Erythroblast (primary cell): ENCODE measurements at regions not wholly inside any gene's neighbourhood (a gene's known extent, or its start where the extent isn't known, plus 50 kb on each side); places are given as distances from the start of the nearest gene placed in this dataset.

Experiments used
- DNase-seq, 2 experiments: peaks; one replicate each; lab custom pipeline; 2025; lab: John Stamatoyannopoulos, UW
- GATA1 ChIP-seq: IDR thresholded peaks from 2 replicates; pipeline ENCODE4 v1.6.1; 2011; ENCODE audit warnings: low read depth, mild to moderate bottlenecking, control low read depth, low read length, moderate library complexity
- POLR2A ChIP-seq: IDR thresholded peaks from 2 replicates; pipeline ENCODE4 v1.6.1; 2011; ENCODE audit warnings: mild to moderate bottlenecking, low read length

- no peak for DNase-seq
- TF ChIP-seq GATA1 (no peak), POLR2A (no peak)
Observed at GRCh38 chr9:96183751-96184150, 118.2 kb downstream of the HSD17B3 start.

DNA sequence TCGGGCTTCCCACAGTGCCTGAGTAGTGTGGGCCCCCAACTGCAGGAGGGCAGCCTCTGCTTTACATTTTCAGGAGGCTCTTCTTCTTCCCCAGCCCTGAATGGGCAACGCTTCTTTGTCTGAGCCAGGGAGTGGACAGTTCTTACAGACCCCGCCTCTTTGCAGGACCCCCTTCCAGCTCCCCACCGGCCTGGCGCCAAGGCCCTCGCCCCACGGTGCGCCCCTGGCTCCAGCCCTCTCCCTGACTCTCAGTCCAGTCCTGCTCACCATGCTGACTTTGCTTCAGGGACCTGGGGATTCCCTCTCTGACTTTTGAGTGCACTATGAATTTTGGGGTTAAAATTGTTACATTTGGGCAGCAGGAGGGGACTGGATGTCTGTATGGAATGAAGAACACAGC, 123.8 kb downstream of the HSD17B3 start:
- TF ChIP-seq GATA1: no peak
- TF ChIP-seq POLR2A: no peak
- DNase-seq: no peak

- TF ChIP-seq GATA1 (no peak), POLR2A (no peak)
Observed at GRCh38 chr9:96177719-96178028, 124.3 kb downstream of the HSD17B3 start.

GRCh38 chr9:96177005-96177718, 124.8 kb downstream of the HSD17B3 start:
- DNase-seq: no peak
- TF ChIP-seq GATA1: no peak
- no peak for TF ChIP-seq POLR2A

More at GRCh38 chr9:96177719-96178028, 124.3 kb downstream of the HSD17B3 start:
- no peak for DNase-seq

DNA sequence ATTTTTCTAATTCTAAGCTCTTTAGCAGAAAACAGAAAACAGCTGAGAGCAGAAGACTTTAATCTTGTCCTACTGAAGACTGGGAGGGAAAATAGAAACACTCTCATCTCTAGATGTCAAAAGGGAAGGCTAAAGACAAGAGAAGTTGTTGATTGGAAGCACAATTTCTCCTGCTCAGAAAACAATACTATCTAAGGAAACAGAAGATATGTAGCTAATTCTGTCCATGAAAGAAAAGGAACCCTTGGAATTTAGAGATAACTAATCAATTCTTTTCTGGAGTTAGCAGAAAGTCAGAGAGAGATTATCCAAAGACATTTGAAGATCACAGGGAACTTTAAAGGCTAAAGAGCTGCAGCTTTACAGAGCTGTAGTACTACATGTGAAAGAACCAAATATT, 126.2 kb downstream of the HSD17B3 start:
- no peak for DNase-seq
- TF ChIP-seq POLR2A (no peak), GATA1 (no peak)

- no peak for DNase-seq
- TF ChIP-seq GATA1 (no peak), POLR2A (no peak)
Observed at GRCh38 chr9:96175001-96175400, 127.0 kb downstream of the HSD17B3 start.

GRCh38 chr9:96174371-96174770, 127.6 kb downstream of the HSD17B3 start:
- no peak for TF ChIP-seq GATA1
- no peak for TF ChIP-seq POLR2A

GRCh38 chr9:96173640-96174039, 128.3 kb downstream of the HSD17B3 start:
- TF ChIP-seq GATA1 (no peak), POLR2A (no peak)
- DNase-seq: no peak

More at GRCh38 chr9:96174371-96174770, 127.6 kb downstream of the HSD17B3 start:
- DNase-seq: no peak

DNA sequence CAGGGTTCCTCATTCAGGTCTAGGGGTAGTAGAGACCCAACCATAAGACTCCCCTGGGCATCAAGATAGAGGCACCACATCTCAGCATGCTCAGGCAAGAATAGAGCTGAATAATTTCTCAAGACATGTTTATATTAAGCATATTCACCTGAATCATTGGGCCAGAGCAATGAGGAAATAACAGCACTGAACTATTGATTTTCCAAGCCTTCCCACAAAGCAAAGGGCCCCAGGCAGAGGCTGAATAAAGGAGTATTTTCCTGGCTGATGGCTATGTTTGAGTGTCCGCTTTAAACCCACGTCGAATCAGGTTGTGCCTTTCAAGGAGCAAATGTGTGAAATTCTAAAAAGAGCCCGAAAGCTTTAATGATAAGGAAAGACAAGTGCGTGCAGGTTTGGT, 129.2 kb downstream of the HSD17B3 start:
- TF ChIP-seq POLR2A (no peak), GATA1 (no peak)
- DNase-seq: no peak

DNA sequence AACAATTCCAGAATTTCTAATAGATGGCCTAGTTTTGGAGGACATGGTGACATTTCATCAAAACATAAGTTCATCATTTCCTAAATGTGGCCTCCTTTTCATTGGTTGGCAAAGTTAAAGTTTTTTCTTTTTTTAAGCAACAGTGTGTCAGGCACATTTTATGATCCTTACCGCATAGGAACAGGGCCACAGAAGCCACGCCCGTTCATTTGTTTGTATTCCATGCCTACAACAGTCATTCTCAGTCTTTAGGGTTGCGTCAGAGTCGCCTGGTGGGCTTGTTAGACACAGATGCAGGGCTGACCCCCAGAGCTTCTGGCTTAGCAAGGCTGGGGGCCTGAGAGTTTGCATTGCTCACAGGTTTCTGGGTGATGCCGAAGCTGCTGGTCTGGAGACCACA, 130.2 kb downstream of the HSD17B3 start:
- no peak for DNase-seq
- TF ChIP-seq GATA1 (no peak), POLR2A (no peak)

DNA sequence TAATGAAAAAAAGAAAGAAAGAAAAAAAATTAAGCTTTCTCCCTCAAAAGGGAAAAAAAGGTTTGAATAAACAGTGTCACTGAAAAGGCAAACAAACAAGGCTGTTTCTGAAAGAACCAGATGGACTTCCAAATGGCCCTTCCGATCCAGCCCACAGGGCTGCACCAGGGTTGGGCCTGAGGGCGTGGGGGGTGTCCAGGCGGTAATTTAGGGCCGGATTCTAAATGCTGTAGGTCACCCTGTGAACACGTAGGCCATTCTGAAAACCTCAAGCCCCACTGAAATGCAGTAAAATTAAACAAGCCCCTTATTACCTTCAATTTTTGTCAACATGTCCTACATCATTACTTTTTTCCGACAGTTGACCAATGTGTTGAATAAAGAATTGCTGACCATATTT, 132.1 kb downstream of the HSD17B3 start:
- TF ChIP-seq GATA1 (no peak), POLR2A (no peak)

DNA sequence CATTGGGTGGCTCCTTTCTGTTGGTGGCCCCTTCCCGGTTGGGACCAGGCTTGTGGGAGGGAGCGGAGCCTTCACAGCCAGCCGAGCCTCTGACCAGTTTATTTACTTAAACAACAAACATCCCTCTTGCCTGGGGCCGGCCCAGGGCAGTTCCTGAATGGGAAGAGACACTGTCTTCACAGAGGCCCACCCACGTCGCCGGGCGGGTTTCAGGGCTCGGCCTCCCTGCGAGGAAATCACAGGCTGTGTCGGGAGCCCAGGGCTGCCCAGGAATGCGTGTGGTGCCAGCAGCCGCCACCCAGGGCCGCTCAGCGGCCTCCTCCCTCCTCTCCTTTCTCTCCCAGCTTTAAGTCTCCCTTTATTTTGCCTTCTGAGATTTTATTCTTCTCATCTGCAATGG, 132.5 kb downstream of the HSD17B3 start:
- no peak for DNase-seq
- TF ChIP-seq GATA1 (no peak), POLR2A (no peak)

More for the DNA sequence above, 132.1 kb downstream of the HSD17B3 start:
- DNase-seq: no peak

DNA sequence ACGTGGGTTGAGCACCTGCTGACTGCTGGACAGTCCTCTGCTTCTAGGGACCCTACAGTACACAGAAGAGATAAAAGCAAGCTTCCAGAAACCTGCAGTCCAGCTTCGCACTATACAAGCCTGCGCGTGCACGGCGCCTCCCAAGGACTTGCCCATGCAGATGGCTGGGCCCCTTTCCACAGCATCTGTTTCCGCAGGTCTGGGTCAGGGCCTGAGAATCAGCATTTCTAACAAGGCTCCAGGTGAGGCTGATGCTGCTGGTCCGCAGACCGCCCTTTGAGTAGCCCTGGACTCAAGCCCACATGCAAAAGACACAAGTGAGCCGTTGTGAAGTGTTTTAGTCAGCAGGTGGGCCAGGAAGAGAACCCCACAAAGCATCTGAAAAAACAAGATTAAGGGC, 133.1 kb downstream of the HSD17B3 start:
- TF ChIP-seq POLR2A (no peak), GATA1 (no peak)
- no peak for DNase-seq

- DNase-seq: no peak
- TF ChIP-seq GATA1: no peak
- TF ChIP-seq POLR2A: no peak
Observed at GRCh38 chr9:96167011-96167410, 135.0 kb downstream of the HSD17B3 start.

DNA sequence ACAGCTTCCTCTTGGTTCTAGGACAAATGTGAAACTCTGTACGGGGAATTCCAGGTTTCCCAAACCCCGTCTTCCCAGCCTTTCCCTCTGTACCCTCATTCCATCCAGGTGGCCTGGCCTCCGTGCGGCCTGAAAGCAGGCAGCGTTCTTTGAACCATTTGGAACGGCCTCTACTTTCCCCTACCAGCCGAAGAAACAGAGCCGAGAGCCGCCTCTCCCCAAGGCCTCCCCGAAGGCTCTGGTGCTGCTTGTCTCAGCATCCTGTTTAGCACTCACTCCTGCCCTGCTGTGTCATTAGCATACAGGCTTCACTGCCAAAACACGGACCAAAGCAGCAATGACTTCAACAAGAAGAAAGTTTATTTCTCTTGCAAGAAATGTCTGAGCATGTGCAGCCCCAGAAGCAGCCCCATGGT, 137.7 kb downstream of the HSD17B3 start:
- no peak for DNase-seq
- no peak for TF ChIP-seq POLR2A
- TF ChIP-seq GATA1: no peak

- TF ChIP-seq POLR2A: no peak
- TF ChIP-seq GATA1: no peak
- DNase-seq: no peak
Observed at GRCh38 chr9:96163712-96164111, 138.3 kb downstream of the HSD17B3 start.
